ENCODE measurements at regions not wholly inside any gene's neighbourhood (a gene's known extent, or its start where the extent isn't known, plus 50 kb on each side); places are given as distances from the start of the nearest gene placed in this dataset.

DNA sequence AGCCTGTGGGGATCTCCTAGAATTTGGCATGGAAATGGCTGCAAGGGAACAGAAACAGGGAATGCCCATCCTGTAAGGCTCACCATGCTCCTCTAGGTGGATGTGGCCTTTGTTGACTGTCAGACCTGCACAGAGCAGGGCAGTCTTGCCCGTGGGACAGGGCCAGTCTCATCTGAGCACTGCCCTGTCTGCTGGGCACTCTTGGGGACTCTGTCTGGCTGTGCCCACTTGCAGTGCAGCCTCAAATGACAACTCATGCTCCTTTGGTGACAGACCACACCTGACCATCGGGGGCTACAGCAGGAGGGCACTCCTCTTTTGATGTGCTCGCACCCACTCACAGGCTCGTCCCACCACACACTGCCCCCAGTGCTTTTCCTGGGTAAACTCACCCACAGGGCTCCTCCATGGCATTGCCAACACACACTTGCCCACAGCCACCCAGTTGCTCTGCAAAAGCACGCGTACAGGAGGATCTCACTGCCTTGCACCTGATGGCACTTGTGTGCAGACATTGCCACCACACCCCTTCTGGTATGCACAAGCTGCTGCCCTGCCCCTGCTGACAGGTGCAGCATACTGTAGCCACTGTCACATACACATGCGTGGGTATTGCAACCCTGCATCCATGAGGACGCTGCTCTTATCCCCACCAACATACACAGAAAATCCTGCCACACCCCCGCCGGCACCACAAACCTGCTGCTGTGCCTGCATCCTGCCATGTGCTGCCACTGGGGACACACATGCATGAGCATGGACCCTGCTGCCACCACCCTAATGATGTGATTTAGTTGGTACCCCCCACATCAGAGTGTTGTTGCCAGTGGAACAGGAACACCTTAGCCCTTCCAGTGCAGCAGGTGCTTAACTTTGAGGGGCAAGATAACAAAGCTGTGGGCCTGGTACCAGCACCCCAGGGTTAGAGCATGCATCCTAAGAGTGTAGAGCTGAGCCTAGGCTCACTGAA is 100.1 kb upstream of the ARHGEF9 start:
- Histone ChIP-seq H3K4me3 (no peak overlapping the region), H3K4me1 (no peaks in the 10 kb centered on the region), H3K9me3 (peaks cover 3 to 16% of the 10 kb centered on the region in 2 donors), H3K27me3 (no peaks in the 10 kb centered on the region), H3K27ac (no peak overlapping the region), H3K36me3 (no peaks in the 10 kb centered on the region)
- no peak for DNase-seq (ENCODE audit: low spot score)
- TF ChIP-seq, protein P1, sequence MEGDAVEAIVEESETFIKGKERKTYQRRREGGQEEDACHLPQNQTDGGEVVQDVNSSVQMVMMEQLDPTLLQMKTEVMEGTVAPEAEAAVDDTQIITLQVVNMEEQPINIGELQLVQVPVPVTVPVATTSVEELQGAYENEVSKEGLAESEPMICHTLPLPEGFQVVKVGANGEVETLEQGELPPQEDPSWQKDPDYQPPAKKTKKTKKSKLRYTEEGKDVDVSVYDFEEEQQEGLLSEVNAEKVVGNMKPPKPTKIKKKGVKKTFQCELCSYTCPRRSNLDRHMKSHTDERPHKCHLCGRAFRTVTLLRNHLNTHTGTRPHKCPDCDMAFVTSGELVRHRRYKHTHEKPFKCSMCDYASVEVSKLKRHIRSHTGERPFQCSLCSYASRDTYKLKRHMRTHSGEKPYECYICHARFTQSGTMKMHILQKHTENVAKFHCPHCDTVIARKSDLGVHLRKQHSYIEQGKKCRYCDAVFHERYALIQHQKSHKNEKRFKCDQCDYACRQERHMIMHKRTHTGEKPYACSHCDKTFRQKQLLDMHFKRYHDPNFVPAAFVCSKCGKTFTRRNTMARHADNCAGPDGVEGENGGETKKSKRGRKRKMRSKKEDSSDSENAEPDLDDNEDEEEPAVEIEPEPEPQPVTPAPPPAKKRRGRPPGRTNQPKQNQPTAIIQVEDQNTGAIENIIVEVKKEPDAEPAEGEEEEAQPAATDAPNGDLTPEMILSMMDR (IDR thresholded peaks at IDR 0.05): no peak

GRCh38 chrX:63869506-63869905 is 84.5 kb upstream of the ARHGEF9 start:
- no peaks in the 10 kb centered on the region for H3K9me3 ChIP-seq
- TF ChIP-seq, protein P1 (IDR thresholded peaks at IDR 0.05): no peak
- no peaks in the 10 kb centered on the region for H3K4me1 ChIP-seq
- H3K27ac ChIP-seq: no peak overlapping the region
- H3K27me3 ChIP-seq: no peaks in the 10 kb centered on the region
- no peaks in the 10 kb centered on the region for H3K36me3 ChIP-seq
- no peak overlapping the region for H3K4me3 ChIP-seq
- no peak for DNase-seq (ENCODE audit: low spot score)

DNA sequence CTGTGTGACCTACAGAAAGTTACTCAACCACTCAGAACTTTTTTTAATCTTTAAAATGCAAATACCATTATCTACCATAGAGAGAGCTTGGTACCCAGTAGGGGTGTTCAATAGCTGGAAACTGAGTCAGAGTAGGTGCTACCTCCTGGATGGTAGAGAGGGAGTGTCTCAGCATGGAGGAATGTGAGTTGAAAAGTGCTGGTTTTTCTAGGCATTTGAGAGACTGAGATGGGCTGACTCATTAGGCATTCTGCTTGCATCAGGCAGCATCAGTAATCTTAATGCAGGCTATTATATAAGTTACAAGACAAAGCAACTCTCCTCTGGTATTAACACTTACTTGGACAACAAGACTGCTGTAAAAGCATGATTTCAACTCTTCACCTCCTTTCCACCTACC is 70.9 kb upstream of the ARHGEF9 start:
- Histone ChIP-seq H3K27me3 (no peaks in the 10 kb centered on the region), H3K4me3 (no peak overlapping the region), H3K9me3 (no peaks in the 10 kb centered on the region), H3K36me3 (no peaks in the 10 kb centered on the region), H3K27ac (no peak overlapping the region), H3K4me1 (no peaks in the 10 kb centered on the region)
- TF ChIP-seq, protein P1 (IDR thresholded peaks at IDR 0.05): no peak
- DNase-seq (ENCODE audit: low spot score): no peak

DNA sequence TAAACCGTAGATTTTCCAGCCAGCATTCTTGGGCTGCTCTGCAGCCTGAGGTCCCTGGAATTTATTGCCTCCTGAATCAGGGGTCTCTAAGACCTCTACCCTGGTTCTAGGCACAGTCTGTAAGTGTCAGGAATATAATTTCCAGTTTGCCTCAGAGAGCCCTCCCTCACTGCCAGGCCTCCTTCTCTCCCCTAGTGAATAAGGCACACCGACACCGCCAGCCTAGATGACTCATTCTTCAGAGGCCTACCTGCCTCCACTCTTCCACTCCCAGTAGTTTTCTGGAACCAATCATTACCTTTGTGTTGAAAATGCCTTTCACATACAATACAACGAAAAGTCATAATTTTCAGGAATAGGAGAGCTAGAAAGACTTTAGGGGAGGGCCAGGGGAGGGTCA is 50.3 kb upstream of the ARHGEF9 start:
- Histone ChIP-seq H3K27ac (no peak overlapping the region), H3K4me3 (no peak overlapping the region), H3K4me1 (no peaks in the 10 kb centered on the region), H3K9me3 (no peaks in the 10 kb centered on the region), H3K36me3 (no peaks in the 10 kb centered on the region), H3K27me3 (no peaks in the 10 kb centered on the region)
- TF ChIP-seq, protein P1 (IDR thresholded peaks at IDR 0.05): no peak
- no peak for DNase-seq (ENCODE audit: low spot score)
